GM18868 (cell line): ENCODE measurements at regions not wholly inside any gene's neighbourhood (a gene's known extent, or its start where the extent isn't known, plus 50 kb on each side); places are given as distances from the start of the nearest gene placed in this dataset.

Experiments
- ATAC-seq: cut with Tn5 transposase; IDR thresholded peaks from one replicate; pipeline ENCODE4 v1.9.1; 2021; ENCODE audit warnings: mild to moderate bottlenecking, moderate library complexity; ENCODE audit not compliant: unreplicated experiment

GRCh38 chr20:4560667-4561066, 125.6 kb upstream of the PRNP start:
- ATAC-seq, result no peak

DNA sequence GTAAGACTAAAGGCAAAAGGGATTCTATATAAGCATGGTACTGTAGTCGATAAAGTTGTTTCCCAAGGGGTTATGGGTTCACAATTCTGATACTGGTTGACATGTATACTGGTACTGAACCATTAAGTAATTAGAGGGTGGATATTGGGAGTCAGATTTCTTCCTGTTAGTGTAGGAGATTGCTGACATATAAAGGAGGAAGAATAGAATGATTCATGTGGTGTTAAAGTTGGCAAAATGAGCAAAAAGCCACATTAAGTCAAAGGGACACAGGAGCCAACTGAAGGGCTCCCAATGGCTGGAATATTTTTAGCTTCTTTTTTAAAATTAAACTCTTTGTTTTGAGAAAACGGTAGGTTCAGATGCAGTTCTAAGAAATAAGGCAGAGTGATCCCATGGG, 126.3 kb upstream of the PRNP start:
- ATAC-seq, result no peak

DNA sequence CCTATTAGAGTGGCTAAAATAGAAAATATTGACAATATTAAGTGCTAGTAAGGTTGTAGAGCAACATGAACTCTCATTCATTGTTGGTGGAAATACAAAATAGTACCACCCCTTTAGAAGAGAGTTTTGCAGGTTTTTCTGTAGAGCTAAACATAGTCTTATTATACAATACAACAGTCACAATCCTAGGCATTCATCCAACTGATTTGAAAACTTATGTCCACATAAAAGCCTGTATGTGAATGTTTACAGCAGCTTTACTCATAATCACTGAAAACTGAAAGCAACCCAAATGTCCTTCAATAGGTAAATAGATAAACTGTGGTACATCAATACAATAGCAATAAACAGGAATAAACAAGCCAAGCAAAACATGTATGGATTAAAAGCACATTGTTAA, 127.2 kb upstream of the PRNP start:
- ATAC-seq, result no peak

DNA sequence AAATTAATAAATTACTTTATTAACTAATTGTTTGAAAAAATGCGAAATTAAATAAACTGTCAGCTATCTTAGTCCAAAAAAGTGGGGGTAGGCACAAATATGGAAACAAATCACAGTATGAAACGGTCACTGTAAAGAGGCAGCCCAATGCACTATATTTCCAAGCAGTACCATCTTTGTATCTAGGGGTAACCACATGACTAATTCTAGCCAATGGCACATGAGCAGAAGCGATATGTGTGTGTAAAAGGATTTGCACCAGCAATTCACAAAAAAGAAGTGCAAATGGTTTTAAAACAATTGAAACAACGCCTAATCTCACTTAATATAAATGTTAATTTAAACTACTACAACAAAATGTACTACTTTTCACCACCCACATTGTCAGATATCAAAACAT, 129.5 kb upstream of the PRNP start:
- no peak for ATAC-seq

DNA sequence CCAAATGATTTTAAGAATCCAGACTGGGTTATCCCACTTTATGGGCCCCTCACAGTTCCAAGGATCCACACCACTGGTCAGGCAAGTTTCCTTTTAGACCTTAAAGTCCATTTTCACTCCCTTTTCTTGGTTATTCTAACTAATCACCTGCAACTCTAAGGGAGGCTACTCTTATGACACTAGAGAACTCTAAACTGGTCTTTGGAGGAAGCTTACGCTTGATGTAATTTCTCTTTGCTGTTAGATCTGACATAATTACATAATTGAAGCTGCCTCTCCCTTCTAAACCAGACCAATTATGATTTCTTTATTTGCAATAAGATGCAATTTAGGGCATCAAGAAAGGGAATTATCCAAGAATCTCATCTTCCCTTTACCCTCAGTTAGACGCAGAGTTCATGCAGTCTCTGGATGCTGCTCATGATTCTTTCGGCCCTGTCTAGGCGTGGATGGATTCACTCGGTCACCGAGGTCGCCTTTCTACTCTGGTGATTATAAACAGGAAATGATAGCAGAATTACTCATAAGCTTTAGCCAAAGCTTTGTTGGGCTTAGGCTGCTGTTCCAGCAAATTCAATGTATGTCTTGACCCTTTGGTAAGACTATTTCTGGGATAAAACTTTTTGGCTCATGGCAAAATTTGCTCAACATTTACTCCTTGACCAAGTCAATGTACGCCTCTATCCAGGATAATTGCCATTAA, 130.9 kb upstream of the PRNP start:
- ATAC-seq, result no peak

GRCh38 chr20:4554346-4554745, 131.9 kb upstream of the PRNP start:
- ATAC-seq, result no peak

DNA sequence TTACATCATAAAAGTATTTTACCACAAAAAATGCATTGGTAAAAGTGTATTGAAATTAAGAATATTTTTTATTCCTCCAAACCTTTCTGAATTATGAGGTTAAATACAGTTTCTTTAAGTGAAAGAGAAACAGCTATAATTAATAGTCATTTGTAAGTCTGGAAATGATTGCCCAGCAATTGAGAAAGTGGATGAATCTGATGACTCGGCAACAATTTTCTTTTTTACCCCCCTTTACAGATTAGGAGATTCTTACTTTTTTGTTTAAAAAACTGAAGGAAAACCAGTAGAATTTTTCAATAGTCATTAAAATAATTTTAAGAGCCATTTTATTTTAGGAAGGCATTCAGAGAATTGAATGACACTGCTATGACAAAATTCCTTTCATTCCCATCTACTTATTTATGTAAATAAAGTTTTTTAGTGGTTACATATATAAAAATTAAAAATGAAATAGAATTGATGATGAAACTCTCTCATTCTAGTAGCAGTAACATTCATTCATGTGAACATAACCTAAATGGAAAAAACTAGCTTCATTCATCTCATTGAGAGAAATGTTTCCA, 134.1 kb upstream of the PRNP start:
- no peak for ATAC-seq

GRCh38 chr20:4550740-4551139, 135.5 kb upstream of the PRNP start:
- ATAC-seq, result no peak

DNA sequence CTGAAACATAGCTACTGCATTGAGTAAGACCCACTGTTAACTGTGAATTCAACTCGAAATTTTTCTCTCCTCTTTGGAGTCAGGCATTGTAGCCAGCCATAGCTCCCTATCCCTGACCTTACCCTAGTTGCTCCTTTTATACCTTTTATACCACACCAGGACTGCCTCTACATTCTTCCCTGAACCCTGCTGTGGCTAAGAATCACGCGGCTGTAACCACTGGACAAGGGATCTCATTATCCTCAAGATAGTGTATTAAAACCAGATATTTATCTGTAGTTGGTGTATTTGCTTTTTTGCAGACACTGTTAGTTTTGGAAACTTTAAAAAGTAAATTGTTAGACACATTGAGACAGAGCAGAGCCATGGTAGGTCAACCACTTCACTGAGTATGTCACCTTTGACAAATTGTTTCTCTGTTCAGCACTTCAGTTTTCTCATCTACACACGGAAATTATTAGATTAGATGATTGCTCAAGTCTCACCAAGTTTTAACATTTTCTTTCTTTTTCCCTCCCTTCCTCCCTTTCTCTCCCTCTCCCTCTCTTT, 136.5 kb upstream of the PRNP start:
- no peak for ATAC-seq

DNA sequence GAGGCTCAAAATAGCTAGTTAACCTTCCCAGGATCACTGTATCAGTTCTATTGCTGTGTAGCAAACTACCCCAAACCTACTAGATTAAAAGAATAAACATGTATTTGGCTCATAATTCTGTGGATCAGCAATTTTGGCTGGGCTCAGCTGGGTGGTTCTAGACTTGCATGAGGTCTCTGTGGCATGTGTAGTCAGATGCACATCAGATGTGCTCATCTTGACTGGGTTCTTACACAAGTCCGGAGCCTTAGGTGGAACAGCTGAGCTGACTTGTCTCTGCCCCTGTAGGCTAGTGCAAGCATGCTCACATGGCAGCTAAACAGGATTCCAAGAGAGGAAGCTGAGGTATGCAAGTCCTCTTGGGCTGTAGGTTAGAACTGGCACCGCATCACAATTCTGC, 137.7 kb upstream of the PRNP start:
- no peak for ATAC-seq

DNA sequence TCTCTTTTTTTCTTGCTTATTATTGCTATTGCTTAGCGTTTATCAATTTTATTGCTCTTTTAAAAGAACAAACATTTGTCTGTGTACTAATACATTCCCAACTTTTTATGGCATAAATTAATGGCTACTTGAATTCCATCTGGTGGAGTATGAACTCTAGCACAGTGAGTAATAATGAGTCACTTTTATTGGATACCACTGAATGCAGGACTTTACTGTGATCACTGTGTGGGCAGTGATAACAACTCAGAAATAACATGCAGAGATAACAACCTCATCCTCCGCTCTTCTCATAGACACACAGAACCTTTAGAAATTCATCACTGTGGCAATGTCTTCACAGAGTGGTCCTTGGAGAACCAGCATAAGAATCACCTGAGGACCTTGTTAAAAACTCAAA, 139.5 kb upstream of the PRNP start:
- ATAC-seq, result no peak

DNA sequence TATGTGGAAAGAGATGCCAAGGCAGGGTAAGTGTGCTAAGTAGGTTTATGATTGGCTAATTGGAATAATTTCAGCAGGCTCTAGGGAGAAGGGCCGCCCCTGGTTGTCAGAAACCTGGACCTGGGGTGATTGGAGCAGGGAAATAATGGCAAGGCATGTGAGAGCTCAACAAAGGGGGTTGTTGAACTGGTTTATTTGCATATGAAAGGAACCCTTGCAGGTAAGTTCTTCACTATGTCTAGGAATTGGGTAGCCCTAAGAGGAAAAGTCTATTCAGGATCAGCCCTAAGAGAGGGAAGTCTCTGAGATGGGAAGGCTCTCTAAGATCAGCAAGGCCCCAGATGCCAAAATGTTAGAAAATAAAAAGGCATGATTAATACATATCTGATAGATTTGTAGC, 139.9 kb upstream of the PRNP start:
- ATAC-seq, result no peak

DNA sequence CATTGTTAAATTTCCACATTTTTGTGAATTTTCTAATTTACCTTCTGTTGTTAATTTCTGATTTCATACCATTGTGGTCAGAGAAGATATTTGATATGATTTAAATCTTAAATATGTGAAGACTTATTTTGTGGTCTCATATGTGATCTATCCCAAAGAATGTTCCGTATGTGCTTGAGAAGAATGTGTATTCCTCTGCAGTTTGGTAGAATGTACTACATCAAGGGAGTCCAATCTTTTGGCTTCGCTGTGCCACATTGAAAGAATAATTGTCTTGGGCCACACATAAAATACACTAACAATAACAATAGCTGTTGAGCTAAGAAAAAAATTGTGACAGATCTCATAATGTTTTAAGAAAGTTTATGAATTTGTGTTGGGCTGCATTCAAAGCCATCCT, 140.7 kb upstream of the PRNP start:
- ATAC-seq, result no peak

DNA sequence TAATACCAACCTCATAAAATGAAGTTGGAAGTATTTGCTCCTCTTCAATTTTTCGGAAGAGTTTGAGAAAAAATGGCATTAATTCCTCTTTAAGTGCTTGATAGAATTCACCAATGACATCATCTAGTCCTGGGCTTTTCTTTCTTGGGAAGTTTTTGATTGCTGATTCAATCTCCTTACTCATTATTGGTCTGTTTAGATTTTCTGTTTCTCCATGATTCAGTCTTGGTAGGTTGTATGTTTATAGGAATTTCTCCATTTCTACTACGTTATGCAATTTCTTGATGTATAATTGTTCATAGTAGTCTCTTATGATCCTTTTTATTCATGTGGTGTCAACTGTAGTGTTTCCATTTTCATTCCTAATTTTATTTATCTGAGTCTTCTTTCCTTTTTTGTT, 141.5 kb upstream of the PRNP start:
- no peak for ATAC-seq

GRCh38 chr20:4542270-4542669, 144.0 kb upstream of the PRNP start:
- ATAC-seq, result no peak

- ATAC-seq, result no peak
Measured at GRCh38 chr20:4534315-4534714, 151.9 kb upstream of the PRNP start.

DNA sequence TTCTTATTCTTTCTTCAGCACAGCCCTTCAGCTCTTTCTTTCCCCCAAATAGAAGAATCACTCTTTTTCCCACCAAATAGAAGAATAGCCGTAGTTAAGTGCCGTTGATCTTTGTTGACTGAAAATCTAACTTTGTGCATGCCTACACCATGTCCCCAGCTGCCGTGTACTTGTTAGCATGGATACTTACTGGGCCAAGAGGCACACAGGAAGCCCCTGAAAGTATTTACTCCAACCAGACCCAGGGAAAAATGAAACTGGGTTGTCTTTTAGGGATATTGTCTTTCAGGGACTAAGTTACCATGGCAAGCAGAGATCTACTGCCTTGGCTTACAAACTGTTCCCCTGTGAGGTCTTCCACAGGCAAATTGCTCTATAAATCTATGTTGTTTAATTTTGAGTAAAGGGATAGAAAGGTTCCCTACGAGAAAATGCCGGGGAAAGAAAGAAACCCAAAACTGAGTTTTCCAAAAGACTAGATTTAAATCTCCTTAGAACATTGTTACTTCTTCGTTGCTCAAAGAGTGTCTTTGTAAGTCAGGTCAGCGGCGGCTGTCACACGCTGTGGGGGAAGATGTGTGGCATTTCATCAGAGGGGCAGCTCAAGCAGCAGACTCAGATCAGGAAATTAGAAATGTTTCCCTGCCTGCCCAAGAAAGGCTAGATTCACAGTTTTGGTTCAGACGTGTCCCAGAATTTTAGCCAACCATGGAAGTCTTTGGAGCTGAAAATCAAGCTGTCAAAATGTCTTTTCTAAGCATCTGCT, 152.7 kb upstream of the PRNP start:
- ATAC-seq, result no peak

DNA sequence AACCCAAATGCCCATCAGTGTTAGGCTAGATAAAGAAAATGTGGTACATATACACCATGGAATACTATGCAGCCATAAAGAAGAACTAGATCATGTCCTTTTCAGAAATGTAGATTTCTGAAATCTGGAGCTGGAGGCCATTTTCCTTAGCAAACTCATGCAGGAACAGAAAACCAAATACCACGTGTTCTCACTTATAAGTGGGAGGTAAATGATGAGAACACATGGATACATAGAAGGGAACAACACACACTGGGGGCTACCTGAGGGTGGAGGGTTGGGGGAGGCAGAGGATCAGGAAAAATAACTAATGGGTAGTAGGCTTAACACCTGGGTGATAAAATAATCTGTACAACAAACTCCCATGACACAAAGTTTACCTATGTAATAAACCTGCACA, 153.5 kb upstream of the PRNP start:
- no peak for ATAC-seq

- no peak for ATAC-seq
Measured at GRCh38 chr20:4524792-4525191, 161.5 kb upstream of the PRNP start.

DNA sequence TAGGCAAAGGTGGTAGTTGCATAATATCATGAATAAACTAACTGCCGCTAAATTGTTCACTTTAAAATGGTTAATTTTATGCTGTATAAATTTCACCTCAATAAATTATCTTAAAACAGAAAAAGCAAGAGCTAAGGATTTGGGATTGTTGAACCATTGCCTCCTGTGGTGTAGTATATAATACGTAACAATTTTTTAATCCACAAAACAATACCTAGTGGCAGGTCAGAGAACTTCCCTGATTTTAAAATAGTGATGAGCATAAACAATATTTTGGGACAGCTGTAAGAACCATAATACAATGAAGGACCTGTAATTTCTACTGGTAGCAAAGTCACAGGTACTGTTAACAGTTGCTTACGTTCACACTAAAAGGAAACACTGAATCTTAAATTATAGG, 161.9 kb upstream of the PRNP start:
- no peak for ATAC-seq

DNA sequence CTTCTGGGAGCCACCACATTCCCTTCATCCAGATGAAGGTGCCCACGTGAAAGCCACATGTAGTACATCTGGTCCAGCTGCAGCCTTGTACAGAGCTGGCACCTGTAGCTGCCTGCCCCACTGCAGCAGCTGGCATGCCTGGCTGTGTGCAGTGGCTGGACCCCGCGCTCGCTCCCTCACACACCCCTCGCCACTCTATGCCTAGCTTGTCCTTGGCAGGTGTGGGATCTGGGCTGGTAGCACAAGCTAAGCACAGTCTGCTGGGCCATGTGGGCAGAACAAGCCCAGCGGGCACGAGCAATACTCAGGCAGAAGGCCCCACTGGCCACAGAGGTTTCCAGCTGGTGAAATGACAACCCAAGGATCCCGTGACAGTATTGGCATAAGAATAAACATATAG, 163.9 kb upstream of the PRNP start:
- no peak for ATAC-seq
